Hippocampal formation (tissue), 2 donors: ENCODE measurements at regions not wholly inside any gene's neighbourhood (a gene's known extent, or its start where the extent isn't known, plus 50 kb on each side); places are given as distances from the start of the nearest gene placed in this dataset.
"Not testable (repeated sequence)": the region's sequence is repeated elsewhere in the genome, so short reads cannot be mapped to it uniquely, and the experiment has no call there.

Experiments
- DNase-seq, 2 donors: peaks; one replicate each; lab custom pipeline; 2025; lab: John Stamatoyannopoulos, UW

GRCh38 chr4:187910741-187911140 is 84.8 kb upstream of the ZFP42 start:
- no peak for DNase-seq

GRCh38 chr4:187915406-187915805 is 80.2 kb upstream of the ZFP42 start:
- not testable (repeated sequence) for DNase-seq

- DNase-seq = no peak
These were observed 75.6 kb upstream of the ZFP42 start for GRCh38 chr4:187919966-187920365.

- DNase-seq = no peak
These were observed 73.5 kb upstream of the ZFP42 start for GRCh38 chr4:187921946-187922623.

- no peak for DNase-seq
These were observed 66.5 kb upstream of the ZFP42 start for GRCh38 chr4:187929024-187929423.

GRCh38 chr4:187934766-187935165 is 60.8 kb upstream of the ZFP42 start:
- DNase-seq = no peak

GRCh38 chr4:187937557-187937956 is 58.0 kb upstream of the ZFP42 start:
- no peak for DNase-seq

GRCh38 chr4:187940299-187940698 is 55.3 kb upstream of the ZFP42 start:
- no peak for DNase-seq

GRCh38 chr4:187942968-187943367 is 52.6 kb upstream of the ZFP42 start:
- DNase-seq = no peak

GRCh38 chr4:187944179-187944578 is 51.4 kb upstream of the ZFP42 start:
- DNase-seq = peak in 1 of 2 donors; percentile 26
